Prostate gland (tissue), 2 donors: ENCODE measurements at regions not wholly inside any gene's neighbourhood (a gene's known extent, or its start where the extent isn't known, plus 50 kb on each side); places are given as distances from the start of the nearest gene placed in this dataset.
"Not testable (repeated sequence)": the region's sequence is repeated elsewhere in the genome, so short reads cannot be mapped to it uniquely, and the experiment has no call there.

ENCODE experiments used
- DNase-seq: peaks from one replicate; pipeline ENCODE4 v3.0.0-alpha.2; 2019; ENCODE audit warnings: low spot score
- H3K27ac ChIP-seq, 2 donors: fragments of 200-600 bp; sonication (generic); 2 replicates each; pipeline ENCODE4 v1.5.1; 2017 to 2019
- H3K27me3 ChIP-seq: fragments of 200-600 bp; sonication (generic); replicated peaks from 2 replicates; pipeline ENCODE4 v1.5.1; 2019; ENCODE audit not compliant: insufficient read depth
- H3K36me3 ChIP-seq, 2 donors: fragments of 200-600 bp; sonication (generic); 1 replicate in 1 of 2; 2 replicates in 1 of 2; pipeline versions ENCODE4 v1.5.1 to v1.8.1; 2017 to 2019
- H3K4me1 ChIP-seq: fragments of 200-600 bp; sonication (generic); replicated peaks from 2 replicates; pipeline ENCODE4 v1.5.1; 2019
- H3K4me3 ChIP-seq, 2 donors: fragments of 200-600 bp; sonication (generic); 2 replicates each; pipeline ENCODE4 v1.5.1; 2017 to 2019
- H3K9me3 ChIP-seq: fragments of 200-600 bp; sonication (generic); 2 replicates; pipeline ENCODE4 v1.5.1; 2017
- POLR2A ChIP-seq: fragments of 450-650 bp; IDR thresholded peaks from one replicate; pipeline ENCODE4 v1.6.1; 2016; ENCODE audit warnings: antibody characterized with exemption, mild to moderate bottlenecking
- POLR2AphosphoS5 ChIP-seq: sonication (generic); formaldehyde crosslinking; IDR thresholded peaks from one replicate; pipeline ENCODE4 v1.6.1; 2017; ENCODE audit warnings: antibody characterized with exemption
- WGBS: methylation state at CpG from one replicate; pipeline ENCODE4 v1.1.5; 2018; 5-methylcytosine and 5-hydroxymethylcytosine counted together
- intact Hi-C: fragments of 100-400 bp; cut with DNase I; formaldehyde crosslinking; loops from one replicate; pipeline ENCODE4 v1.14.2; 2022
- TF ChIP-seq, protein P1 (sequence below), 4 experiments: fragments of 200-600 bp in 2 of 4; fragments of 450-650 bp in 2 of 4; sonication (generic) in 2 of 4; IDR thresholded peaks; 1 replicate in 3 of 4; 2 replicates in 1 of 4; pipeline ENCODE4 v1.5.1; 2016 to 2019; ENCODE audit warnings: antibody characterized with exemption in 4 of 4, mild to moderate bottlenecking in 2 of 4, moderate library complexity in 2 of 4

DNA sequence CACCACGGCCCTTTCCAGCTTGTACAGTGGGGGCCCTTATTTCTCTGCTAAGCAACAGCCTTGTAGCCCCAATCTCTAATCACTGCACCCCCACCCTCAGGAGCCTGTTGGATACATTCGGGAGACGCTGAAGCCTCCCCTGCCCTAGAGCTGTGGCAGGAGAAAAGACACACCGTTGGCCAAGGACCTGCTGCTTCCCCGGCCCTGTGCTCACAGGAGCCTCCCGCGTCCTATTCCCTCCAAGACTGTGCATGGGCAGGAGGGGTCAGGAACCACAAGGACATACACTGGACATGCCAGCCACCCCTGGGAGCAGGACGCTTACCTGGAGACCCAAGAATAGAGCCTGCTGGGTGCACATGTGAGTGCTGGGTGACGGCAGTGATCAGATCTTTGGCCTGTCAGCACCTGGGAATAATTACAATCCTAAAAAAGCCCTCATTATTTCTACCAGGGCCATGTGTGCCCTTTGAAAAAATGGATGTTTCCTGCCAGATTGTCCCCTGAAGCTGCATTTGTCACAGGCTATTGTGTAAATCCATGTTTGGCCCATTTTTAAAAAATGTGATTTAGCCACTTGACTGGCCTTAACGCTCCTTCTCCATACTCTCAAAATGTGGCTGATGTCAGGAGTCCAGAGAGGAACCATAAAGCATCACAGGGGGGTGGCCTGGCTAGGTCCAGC lies 590.6 kb downstream of the MATN1 start:
- Histone ChIP-seq H3K27me3 (no peaks in the 10 kb centered on the region), H3K4me1 (no peaks in the 10 kb centered on the region), H3K36me3 (no peaks in the 10 kb centered on the region), H3K27ac (no peak overlapping the region), H3K9me3 (no peaks in the 10 kb centered on the region), H3K4me3 (no peak overlapping the region)
- TF ChIP-seq, protein P1, sequence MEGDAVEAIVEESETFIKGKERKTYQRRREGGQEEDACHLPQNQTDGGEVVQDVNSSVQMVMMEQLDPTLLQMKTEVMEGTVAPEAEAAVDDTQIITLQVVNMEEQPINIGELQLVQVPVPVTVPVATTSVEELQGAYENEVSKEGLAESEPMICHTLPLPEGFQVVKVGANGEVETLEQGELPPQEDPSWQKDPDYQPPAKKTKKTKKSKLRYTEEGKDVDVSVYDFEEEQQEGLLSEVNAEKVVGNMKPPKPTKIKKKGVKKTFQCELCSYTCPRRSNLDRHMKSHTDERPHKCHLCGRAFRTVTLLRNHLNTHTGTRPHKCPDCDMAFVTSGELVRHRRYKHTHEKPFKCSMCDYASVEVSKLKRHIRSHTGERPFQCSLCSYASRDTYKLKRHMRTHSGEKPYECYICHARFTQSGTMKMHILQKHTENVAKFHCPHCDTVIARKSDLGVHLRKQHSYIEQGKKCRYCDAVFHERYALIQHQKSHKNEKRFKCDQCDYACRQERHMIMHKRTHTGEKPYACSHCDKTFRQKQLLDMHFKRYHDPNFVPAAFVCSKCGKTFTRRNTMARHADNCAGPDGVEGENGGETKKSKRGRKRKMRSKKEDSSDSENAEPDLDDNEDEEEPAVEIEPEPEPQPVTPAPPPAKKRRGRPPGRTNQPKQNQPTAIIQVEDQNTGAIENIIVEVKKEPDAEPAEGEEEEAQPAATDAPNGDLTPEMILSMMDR (IDR thresholded peaks at IDR 0.05): no peak
- no peak for TF ChIP-seq POLR2AphosphoS5
- TF ChIP-seq POLR2A: no peak
- 86% methylated on average over 10 of the region's 10 CpGs for WGBS
- no peak for DNase-seq
- intact Hi-C loops: no loop called here

DNA sequence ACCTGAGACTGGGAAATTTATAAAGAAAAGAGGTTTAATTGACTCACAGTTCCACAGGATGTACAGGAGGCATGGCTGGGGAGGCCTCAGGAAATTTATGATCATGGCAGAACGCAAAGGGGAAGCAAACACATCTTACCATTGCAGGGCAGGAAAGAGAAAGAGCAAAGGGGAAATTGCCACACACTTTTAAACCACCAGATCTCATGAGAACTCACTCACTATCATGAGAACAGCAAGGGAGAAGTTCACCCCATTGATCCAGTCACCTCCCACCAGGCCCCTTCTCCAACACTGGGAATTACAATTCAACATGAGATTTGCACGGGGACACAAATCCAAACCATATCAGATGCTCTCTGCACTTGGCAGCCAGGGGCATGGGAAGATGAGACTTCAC lies 592.8 kb downstream of the MATN1 start:
- H3K27ac ChIP-seq, H3K4me1 ChIP-seq, intact Hi-C loops, DNase-seq, H3K36me3 ChIP-seq, H3K9me3 ChIP-seq, H3K27me3 ChIP-seq, H3K4me3 ChIP-seq: not testable (repeated sequence)
- WGBS: 46% methylated on average over 2 of the region's 2 CpGs

DNA sequence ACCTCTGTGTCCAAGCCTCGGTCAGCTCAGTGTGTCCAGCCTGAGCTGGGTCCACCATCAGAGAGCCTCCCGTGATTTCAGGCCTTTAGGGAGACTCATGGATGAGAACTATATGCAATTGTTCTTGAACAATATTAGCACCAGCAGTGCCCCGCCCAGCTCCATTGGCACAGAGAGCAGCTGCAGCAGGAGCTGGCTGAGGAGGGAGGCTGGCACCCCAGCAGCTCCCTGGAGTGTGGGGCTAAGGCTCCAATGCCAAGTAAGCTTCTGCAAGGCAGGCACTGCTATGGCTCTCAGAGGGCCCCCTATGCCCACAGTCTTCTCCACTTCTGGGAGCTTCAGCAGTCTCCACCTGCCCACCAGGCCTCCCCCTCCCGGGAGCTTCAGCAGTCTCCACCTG lies 593.3 kb downstream of the MATN1 start:
- H3K27me3 ChIP-seq: no peaks in the 10 kb centered on the region
- WGBS: 74% methylated on average over 4 of the region's 4 CpGs
- no peaks in the 10 kb centered on the region for H3K36me3 ChIP-seq
- H3K4me1 ChIP-seq: no peaks in the 10 kb centered on the region
- H3K4me3 ChIP-seq: no peak overlapping the region
- DNase-seq: no peak
- H3K27ac ChIP-seq: no peak overlapping the region
- no peaks in the 10 kb centered on the region for H3K9me3 ChIP-seq
- intact Hi-C loops: no loop called here
- TF ChIP-seq POLR2A: no peak

DNA sequence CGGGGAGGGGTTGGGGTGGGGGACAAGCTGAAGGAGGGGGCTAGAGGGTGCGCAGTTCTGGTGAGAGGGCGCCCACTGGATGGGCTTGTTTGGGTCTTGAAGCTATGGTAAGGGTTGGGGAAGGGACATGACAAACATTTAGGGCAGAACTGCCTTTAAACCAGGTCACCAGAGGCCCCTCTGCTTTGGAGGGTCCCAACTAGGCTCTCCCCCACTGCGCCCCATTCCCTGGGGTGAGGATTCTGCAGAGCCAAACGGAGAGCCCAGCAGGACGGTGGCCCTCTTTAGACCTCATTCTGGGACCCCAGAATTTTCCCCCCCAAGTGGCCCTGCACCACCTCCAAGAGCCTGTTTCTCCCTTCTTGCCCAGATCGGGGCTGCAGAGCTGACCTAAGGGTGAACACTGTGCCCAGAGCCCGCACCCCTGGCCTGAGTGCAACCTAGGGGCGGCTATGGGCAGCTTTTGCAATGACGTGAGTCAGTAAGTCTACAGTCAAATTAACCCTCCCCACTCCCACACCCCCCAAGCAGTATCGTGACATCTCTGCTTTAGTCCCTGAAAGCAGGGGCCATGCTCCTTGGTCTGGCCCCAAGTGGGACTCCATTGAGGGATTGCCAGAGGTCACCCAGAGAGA lies 593.8 kb downstream of the MATN1 start:
- Histone ChIP-seq H3K36me3 (no peaks in the 10 kb centered on the region), H3K4me3 (no peak overlapping the region), H3K9me3 (no peaks in the 10 kb centered on the region), H3K27me3 (no peaks in the 10 kb centered on the region), H3K27ac (no peak overlapping the region), H3K4me1 (no peaks in the 10 kb centered on the region)
- 83% methylated on average over 10 of the region's 11 CpGs for WGBS
- TF ChIP-seq POLR2A: no peak
- no peak for DNase-seq
- intact Hi-C loops: no loop called here

DNA sequence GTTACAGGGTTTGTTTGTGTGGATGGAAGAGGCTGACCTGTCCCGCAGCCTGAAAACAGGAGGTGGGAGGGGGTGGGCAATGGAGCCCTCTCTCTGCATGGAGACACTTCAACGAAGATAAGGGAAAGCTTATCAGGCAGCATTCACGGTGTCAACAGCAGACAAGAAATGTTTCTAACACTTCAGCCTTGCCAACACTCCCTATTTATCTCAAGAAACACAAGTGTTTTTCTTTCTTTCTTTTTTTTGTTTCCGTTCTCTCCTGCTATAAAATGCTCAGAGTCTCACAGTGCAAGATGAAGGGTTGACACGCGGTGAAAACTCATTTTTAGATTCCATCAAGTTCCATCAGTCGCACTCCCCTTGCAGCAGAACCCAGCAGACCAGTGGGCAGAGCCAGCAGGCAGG lies 594.4 kb downstream of the MATN1 start:
- H3K27ac ChIP-seq: no peak overlapping the region
- H3K4me1 ChIP-seq: no peaks in the 10 kb centered on the region
- no peaks in the 10 kb centered on the region for H3K9me3 ChIP-seq
- no peaks in the 10 kb centered on the region for H3K27me3 ChIP-seq
- WGBS: 39% methylated on average over 7 of the region's 7 CpGs
- DNase-seq: no peak
- no peak overlapping the region for H3K4me3 ChIP-seq
- H3K36me3 ChIP-seq: no peaks in the 10 kb centered on the region
- TF ChIP-seq POLR2AphosphoS5 (no peak), POLR2A (no peak)
- TF ChIP-seq, protein P1 (IDR thresholded peaks at IDR 0.05): no peak
- intact Hi-C loops: no loop called here

DNA sequence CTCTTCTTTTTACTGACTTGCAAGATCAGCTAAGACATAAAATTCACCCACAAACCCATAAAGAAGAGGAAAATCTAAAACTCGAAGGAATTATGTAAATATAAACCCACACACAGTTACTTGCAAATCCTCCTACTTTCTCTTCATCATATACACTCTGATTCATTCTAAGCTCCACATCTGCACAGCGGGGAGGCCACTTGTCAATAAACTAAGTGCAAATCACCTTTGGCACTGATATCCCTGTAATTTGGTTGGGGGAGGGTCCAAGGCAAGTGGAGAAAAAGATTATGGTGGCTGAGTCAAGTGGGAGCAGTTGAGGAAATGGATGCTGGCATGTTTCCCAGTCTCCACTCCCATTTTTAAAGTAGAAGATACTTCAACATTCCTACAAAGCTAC lies 596.5 kb downstream of the MATN1 start:
- Histone ChIP-seq H3K27me3 (no peaks in the 10 kb centered on the region), H3K4me1 (no peaks in the 10 kb centered on the region), H3K36me3 (no peaks in the 10 kb centered on the region), H3K4me3 (no peak overlapping the region), H3K9me3 (no peaks in the 10 kb centered on the region), H3K27ac (no peak overlapping the region)
- TF ChIP-seq, protein P1 (IDR thresholded peaks at IDR 0.05): no peak
- TF ChIP-seq POLR2A (no peak), POLR2AphosphoS5 (no peak)
- 46% methylated on average over 2 of the region's 2 CpGs for WGBS
- DNase-seq: no peak
- intact Hi-C loops: no loop called here
